Activated CD4-positive, alpha-beta T cell treated with anti-CD3 and anti-CD28 coated beads, Interleukin-2, amount 50 U/mL, for 24 hours (primary cell): ENCODE measurements at regions not wholly inside any gene's neighbourhood (a gene's known extent, or its start where the extent isn't known, plus 50 kb on each side); places are given as distances from the start of the nearest gene placed in this dataset.

ENCODE experiments used
- DNase-seq, 2 donors: peaks; one replicate each; pipeline ENCODE4 v3.0.0-alpha.2; 2020; ENCODE audit warnings: low read depth in 1 of 2, low spot score in 1 of 2

GRCh38 chr4:110770353-110770752 lies 147.5 kb upstream of the PITX2 start:
- DNase-seq, result no peak

- no peak for DNase-seq
These were observed 155.6 kb upstream of the PITX2 start for GRCh38 chr4:110778521-110778920.

GRCh38 chr4:110780538-110780937 lies 157.7 kb upstream of the PITX2 start:
- no peak for DNase-seq

- no peak for DNase-seq
These were observed 159.1 kb upstream of the PITX2 start for GRCh38 chr4:110781944-110782343.

GRCh38 chr4:110787109-110787508 lies 164.2 kb upstream of the PITX2 start:
- no peak for DNase-seq

GRCh38 chr4:110787707-110788106 lies 164.8 kb upstream of the PITX2 start:
- DNase-seq, result no peak

GRCh38 chr4:110788302-110788701 lies 165.4 kb upstream of the PITX2 start:
- no peak for DNase-seq

- no peak for DNase-seq
These were observed 169.2 kb upstream of the PITX2 start for GRCh38 chr4:110792036-110792435.

- DNase-seq, result no peak
These were observed 170.5 kb upstream of the PITX2 start for GRCh38 chr4:110793381-110793801.

- no peak for DNase-seq
These were observed 171.1 kb upstream of the PITX2 start for GRCh38 chr4:110793890-110794554.

GRCh38 chr4:110795971-110796370 lies 173.1 kb upstream of the PITX2 start:
- DNase-seq, result no peak

- no peak for DNase-seq
These were observed 174.6 kb upstream of the PITX2 start for GRCh38 chr4:110797486-110797885.

- DNase-seq, result no peak
These were observed 175.8 kb upstream of the PITX2 start for GRCh38 chr4:110798687-110799086.

- no peak for DNase-seq
These were observed 176.3 kb upstream of the PITX2 start for GRCh38 chr4:110799211-110799610.

GRCh38 chr4:110801591-110801990 lies 178.7 kb upstream of the PITX2 start:
- no peak for DNase-seq

- DNase-seq, result no peak
These were observed 185.5 kb upstream of the PITX2 start for GRCh38 chr4:110808351-110808878.

- no peak for DNase-seq
These were observed 193.1 kb upstream of the PITX2 start for GRCh38 chr4:110815950-110816349.

- DNase-seq, result no peak
These were observed 193.5 kb upstream of the PITX2 start for GRCh38 chr4:110816367-110816766.

GRCh38 chr4:110821186-110821585 lies 198.3 kb upstream of the PITX2 start:
- DNase-seq, result no peak

GRCh38 chr4:110823251-110823650 lies 200.4 kb upstream of the PITX2 start:
- no peak for DNase-seq

GRCh38 chr4:110824344-110824743 lies 201.5 kb upstream of the PITX2 start:
- DNase-seq, result no peak

GRCh38 chr4:110826656-110827055 lies 203.8 kb upstream of the PITX2 start:
- DNase-seq, result no peak

- no peak for DNase-seq
These were observed 207.6 kb upstream of the PITX2 start for GRCh38 chr4:110830461-110830860.
